ENCODE measurements at regions not wholly inside any gene's neighbourhood (a gene's known extent, or its start where the extent isn't known, plus 50 kb on each side); places are given as distances from the start of the nearest gene placed in this dataset.

DNA sequence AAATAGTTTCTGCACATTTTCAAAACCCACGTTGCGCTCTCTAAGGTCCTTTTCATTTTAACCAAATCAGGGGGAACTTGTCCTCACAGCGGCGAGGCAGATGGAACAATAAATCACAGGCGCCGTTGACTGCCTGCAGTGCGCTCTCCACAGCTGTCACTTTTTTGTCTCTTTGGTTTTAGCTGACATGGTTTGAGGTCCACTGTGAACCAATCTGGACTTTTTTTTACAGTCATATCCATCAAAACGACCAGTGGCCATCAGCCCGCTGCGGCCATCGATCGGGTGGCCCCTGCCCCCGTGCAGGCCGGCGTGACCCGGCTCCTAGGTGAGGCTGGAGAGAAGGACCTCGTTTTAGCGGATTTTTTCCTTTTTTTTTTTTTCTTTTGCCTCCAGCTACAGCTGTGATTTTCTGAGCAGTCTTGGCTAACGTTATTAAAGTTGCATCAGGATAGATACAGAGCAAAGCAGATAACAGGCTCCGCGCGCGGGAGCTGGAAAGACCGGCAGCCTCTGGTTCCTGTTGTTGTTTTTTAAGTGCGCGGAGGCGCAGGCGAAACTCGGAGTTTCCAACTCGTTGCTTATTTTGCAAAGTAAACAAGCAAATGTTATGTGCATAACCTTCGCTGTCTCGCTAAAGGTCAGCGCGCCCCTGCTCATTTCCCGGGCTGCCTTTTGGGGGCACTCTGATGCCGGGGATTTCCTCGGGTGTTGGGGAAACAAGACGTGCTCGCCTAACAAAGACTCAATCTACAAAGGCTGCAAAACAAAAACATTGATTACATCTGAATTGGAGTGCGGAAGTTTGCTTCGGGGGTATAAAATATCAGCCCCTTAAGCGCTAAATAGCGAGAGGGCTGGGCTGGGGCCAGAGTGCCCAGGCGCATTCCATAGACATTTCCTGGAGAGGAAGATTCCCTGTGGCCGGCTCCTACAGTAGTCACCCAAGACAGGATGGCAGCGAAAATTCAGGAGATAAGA is 414.8 kb upstream of the MKI67 start:
- TF ChIP-seq, protein P1, sequence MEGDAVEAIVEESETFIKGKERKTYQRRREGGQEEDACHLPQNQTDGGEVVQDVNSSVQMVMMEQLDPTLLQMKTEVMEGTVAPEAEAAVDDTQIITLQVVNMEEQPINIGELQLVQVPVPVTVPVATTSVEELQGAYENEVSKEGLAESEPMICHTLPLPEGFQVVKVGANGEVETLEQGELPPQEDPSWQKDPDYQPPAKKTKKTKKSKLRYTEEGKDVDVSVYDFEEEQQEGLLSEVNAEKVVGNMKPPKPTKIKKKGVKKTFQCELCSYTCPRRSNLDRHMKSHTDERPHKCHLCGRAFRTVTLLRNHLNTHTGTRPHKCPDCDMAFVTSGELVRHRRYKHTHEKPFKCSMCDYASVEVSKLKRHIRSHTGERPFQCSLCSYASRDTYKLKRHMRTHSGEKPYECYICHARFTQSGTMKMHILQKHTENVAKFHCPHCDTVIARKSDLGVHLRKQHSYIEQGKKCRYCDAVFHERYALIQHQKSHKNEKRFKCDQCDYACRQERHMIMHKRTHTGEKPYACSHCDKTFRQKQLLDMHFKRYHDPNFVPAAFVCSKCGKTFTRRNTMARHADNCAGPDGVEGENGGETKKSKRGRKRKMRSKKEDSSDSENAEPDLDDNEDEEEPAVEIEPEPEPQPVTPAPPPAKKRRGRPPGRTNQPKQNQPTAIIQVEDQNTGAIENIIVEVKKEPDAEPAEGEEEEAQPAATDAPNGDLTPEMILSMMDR (IDR thresholded peaks at IDR 0.05), result no peak
- TF ChIP-seq POLR2A (IDR thresholded peaks at IDR 0.05) (no peak), EP300 (IDR thresholded peaks at IDR 0.05) (no peak), POLR2AphosphoS5 (IDR thresholded peaks at IDR 0.05) (no peak)
- WGBS, 2 donors, result 2 to 5% methylated on average over 46 of the region's 46 CpGs
- H3K9me3 ChIP-seq, result no peaks in the 10 kb centered on the region
- H3K27me3 ChIP-seq, result peaks cover 0 to 35% (median 28%) of the 10 kb centered on the region in 3 donors
- intact Hi-C loops (cut with DNase I), result no loop called here
- no peak for DNase-seq
- H3K4me1 ChIP-seq, result peaks cover 0 to 22% (median 15%) of the 10 kb centered on the region in 4 donors
- peak overlapping the region in 2 of 4 donors; percentile 25 for H3K4me3 ChIP-seq
- no peaks in the 10 kb centered on the region for H3K36me3 ChIP-seq
- no peak overlapping the region for H3K27ac ChIP-seq

DNA sequence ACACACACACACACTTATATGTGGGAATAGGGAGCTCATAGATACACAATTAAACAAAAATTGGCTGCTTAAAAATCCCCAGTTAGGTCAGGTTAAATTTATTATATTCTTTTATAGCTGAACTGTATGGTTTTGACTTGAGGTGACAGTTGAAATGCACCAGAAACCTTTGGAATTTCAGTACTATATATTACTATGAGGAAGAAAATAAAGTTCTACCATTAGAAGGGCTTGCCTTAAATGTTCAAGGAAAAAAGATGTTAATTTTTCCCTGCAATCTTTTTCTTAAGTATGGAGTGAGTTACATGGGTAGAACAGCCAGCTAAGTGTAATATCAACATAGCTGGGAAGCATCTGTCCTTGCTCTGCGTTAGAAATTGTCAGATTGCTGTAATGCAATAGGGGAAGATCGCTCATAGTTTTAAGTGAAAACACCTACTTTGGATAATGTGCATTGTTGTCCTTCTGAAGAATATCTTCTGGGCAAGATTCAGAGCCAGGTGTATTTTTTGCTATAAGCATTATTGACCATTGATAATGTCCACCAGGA is 415.8 kb upstream of the MKI67 start:
- intact Hi-C loops (cut with DNase I), result no loop called here
- DNase-seq, result no peak
- Histone ChIP-seq H3K27me3 (peaks cover 0 to 33% (median 28%) of the 10 kb centered on the region in 3 donors), H3K9me3 (no peaks in the 10 kb centered on the region), H3K4me3 (no peak overlapping the region), H3K27ac (no peak overlapping the region), H3K36me3 (no peaks in the 10 kb centered on the region), H3K4me1 (peaks cover 0 to 22% (median 15%) of the 10 kb centered on the region in 4 donors)
- WGBS, 2 donors, result 74 to 79% methylated on average over 2 of the region's 2 CpGs
- TF ChIP-seq, protein P1 (IDR thresholded peaks at IDR 0.05), result no peak
- no peak for TF ChIP-seq POLR2A (IDR thresholded peaks at IDR 0.05)
- TF ChIP-seq POLR2AphosphoS5 (IDR thresholded peaks at IDR 0.05), result no peak
- TF ChIP-seq EP300 (IDR thresholded peaks at IDR 0.05), result no peak

DNA sequence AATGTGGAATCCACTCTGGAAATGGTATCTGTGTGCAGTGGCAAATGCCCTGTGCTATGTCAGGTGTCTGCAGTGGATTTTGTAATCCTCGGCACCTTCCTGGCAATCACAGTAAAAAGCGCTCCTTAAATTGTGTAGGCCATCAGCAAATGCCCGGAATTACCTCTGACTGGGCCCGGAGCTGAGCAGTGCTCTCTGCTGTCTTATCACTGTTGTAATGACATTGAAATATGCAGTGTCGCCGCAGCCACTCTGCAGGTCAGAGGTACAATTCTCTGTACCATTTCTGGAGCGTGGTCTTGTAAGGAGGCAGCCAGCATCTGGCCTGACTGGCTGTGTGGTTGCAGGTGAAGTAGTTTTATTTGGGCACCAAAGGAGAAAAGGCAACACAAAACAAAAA is 416.4 kb upstream of the MKI67 start:
- Histone ChIP-seq H3K27ac (no peak overlapping the region), H3K4me3 (no peak overlapping the region), H3K9me3 (no peaks in the 10 kb centered on the region), H3K36me3 (no peaks in the 10 kb centered on the region), H3K4me1 (peaks cover 0 to 22% (median 15%) of the 10 kb centered on the region in 4 donors), H3K27me3 (peaks cover 0 to 31% (median 28%) of the 10 kb centered on the region in 3 donors)
- TF ChIP-seq, protein P1 (IDR thresholded peaks at IDR 0.05), result no peak
- TF ChIP-seq POLR2AphosphoS5 (IDR thresholded peaks at IDR 0.05), result no peak
- TF ChIP-seq EP300 (IDR thresholded peaks at IDR 0.05), result no peak
- no peak for TF ChIP-seq POLR2A (IDR thresholded peaks at IDR 0.05)
- 91 to 92% methylated on average over 7 of the region's 7 CpGs for WGBS, 2 donors
- no peak for DNase-seq
- intact Hi-C loops (cut with DNase I), result no loop called here

DNA sequence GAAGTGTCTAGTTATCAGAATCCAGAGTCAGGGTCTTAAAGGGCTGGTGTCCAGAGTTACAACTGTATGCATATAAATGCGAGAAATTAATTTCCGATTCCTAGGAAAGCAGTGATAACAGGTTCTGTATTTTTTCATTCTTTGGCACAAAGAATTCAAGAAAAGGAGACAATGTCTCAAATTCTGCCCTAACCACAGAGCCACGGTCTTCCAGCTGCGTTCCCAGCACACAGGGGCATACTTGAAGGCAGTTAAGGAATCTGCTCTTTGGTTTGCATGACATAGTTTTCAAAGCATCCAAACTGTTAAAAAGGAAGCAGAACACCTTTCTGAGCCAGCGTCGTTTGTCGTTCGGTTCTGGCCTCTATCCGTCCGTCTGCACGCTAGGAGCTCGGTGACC is 416.9 kb upstream of the MKI67 start:
- TF ChIP-seq POLR2A (IDR thresholded peaks at IDR 0.05) (no peak), EP300 (IDR thresholded peaks at IDR 0.05) (no peak), POLR2AphosphoS5 (IDR thresholded peaks at IDR 0.05) (no peak)
- TF ChIP-seq, protein P1 (IDR thresholded peaks at IDR 0.05), result no peak
- Histone ChIP-seq H3K27me3 (peaks cover 0 to 31% (median 28%) of the 10 kb centered on the region in 3 donors), H3K4me1 (peaks cover 0 to 22% (median 15%) of the 10 kb centered on the region in 4 donors), H3K27ac (no peak overlapping the region), H3K9me3 (no peaks in the 10 kb centered on the region), H3K36me3 (no peaks in the 10 kb centered on the region), H3K4me3 (no peak overlapping the region)
- intact Hi-C loops (cut with DNase I), result no loop called here
- 92 to 94% methylated on average over 12 of the region's 12 CpGs for WGBS, 2 donors
- DNase-seq, result no peak

Data from sigmoid colon (tissue), 6 donors.